IPS DF 19.7 (cell line): ENCODE measurements at regions not wholly inside any gene's neighbourhood (a gene's known extent, or its start where the extent isn't known, plus 50 kb on each side); places are given as distances from the start of the nearest gene placed in this dataset.

ENCODE experiments used
- DNase-seq: peaks from one replicate; pipeline ENCODE4 v3.0.0-alpha.2; 2013; ENCODE audit warnings: low read depth, low spot score

DNA sequence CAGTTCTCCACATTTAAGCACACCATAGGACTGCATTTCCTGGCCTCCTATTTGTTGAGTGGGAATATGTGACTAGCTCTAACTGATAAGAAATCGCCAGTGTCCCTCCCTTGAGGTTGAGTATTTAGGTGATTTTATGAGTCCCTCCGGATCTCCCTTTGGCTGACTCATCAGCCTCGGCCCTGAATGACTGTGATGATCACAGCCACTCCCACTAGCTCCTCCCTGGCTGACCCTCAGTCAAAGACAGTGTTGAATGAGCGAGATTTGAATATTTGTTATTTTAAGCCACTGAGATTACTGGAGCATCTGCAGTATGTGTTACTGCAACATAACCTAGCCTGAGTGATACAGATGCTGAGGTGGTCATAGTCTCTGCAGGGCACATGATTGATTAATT lies 515.3 kb downstream of the EPHB1 start:
- no peak for DNase-seq

DNA sequence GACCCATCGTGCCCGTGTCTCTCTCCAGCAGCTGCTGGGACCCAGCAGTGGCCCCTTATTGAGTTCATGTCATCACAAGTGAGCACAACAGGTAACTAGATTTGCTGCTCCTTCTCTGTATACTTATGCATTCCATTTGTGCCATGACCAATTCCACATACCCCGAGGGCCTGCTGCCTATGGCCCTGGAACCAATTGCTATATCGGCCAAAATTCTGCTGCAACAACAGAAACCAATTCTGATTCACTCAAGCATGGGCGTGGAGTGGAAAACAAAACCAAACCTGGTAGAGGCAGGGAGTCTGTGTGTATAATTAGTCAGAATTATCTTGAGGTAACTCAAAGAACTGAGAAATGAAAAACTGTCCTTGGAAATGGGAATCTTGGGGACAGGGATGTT lies 516.6 kb downstream of the EPHB1 start:
- DNase-seq: no peak

DNA sequence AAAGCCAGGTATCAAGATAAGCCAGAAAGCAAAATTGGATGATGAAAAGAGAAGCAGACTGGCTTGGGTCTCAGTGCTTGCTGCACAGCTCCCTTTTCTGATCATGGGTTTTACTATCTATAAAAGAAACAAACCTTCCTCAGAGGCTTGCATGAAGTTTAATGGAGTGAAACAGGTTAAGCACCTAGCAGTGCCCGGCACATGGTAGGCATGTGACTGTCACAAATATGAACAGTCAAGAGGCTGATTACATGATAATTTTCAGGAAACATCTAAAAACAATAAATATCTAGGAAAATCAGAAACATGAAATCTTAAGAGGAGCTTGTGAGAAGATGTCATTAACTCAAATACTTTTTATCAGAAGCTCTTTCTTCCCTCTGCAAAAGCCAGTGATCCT lies 519.2 kb downstream of the EPHB1 start:
- no peak for DNase-seq

DNA sequence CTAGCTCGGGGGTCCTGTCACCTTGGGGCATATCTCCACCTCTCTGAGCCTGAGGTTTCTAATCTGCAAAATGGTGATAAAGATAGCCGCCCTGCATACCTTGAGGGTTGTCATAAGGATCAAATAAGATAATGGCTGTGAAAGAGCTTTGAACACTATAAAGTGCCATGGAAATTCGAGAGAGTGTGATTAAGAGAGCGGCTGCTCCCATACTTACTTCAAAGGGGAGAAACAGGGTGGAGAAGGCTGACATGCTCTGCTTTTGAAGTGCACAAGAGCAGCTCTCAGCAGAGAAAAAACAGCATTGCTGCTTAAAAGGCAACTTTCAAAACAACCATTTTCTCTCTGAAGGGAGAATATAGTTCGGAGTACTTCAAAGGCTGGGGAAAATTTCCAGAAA lies 529.2 kb downstream of the EPHB1 start:
- no peak for DNase-seq

DNA sequence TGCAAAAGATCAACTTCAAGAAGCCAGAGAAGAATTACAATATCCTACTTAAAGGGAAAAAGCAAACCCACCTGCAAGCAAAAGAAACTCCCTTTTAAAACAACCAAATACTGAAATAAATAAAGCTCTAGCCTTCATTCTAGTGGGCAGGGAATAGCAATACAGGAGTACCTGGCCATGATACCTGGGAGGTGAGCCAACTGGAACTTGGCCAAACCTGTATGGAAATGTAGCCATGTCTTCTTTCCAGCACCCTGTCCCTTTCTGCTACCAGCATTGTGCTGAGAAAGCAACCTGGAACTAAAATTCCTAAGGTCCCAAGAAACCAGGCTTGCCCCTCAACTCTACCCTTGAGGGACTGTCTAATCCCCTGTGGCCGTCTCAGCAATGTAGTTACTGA lies 530.0 kb downstream of the EPHB1 start:
- DNase-seq: no peak

DNA sequence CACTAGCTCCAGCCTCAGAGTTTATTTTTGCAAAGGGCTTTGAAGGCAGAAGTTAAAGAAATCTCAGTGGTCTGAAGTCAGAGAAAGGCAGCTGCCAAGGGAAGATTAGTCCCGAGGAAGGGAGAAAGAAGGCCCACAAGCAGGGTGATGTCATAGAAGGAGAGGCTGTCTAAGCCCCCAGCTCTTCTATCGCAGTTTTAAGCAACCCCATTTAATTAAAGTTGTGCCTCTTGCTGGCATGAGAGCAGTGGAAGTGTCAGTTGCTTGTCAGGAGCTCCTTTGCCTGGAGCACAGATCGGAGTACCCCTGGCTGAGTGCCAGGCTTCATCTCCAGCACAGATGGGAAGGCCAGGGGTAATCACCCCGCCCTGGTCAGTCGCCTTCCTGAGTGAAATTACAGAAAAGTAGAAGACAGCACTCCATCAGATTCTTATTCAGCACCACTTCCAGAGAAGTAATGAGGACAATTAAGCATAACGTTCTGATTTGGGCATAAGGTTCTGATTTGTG lies 530.7 kb downstream of the EPHB1 start:
- DNase-seq: no peak

DNA sequence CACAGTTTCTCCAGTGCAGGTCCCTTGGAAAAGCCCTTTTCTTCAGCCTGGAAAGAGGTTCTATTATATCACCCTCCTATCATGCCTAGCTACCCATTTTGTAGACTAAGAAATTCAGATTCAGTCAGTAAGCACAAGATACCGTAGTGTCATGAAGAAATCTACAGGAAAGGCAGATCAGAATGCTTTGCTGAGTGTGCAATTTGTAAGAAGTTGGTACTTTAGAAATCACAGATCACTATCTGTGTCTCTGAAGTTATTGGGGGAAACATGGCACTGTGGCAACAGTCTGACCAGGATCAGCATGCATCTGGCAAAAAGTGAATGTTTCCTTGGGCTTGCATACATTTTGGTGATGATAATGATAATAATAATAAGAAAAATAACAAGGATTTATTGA lies 531.8 kb downstream of the EPHB1 start:
- DNase-seq: no peak

DNA sequence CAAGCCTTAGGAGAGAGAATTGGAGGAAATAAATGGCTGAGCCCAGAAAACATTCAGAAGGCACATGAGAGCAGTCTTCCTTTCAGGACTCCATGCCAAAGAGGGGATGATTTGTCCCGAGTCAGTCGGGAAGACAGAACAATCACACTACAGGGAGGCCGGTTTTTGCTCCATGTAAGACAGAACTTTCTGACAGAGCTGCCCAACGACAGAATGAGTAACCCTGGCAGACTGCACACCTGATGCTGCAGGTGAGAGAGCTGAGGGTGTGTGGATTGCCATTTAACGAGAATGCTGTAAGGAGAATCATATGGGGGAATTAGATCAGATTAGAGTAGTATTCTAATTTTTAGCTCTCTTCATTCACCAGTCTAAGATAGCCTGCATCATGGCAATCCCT lies 533.0 kb downstream of the EPHB1 start:
- no peak for DNase-seq

DNA sequence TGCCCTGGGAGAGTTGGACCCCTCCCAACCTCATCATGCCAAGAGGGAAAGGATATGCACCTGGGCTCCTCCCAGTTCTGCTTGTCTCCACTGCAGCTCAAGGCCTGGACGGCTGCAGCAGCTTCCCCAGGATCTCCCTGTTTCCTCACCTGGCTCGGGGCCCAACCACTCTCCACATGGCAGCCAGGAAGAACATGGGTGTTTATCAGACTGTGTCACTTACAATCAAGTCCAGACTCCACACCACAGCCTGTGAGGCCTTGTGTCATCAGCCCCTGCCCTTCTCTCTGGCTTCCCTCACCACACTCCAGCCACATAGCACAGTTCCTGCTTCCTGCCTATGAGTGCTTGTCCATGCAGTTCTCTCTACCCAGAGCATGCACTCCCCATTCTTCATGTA lies 534.4 kb downstream of the EPHB1 start:
- no peak for DNase-seq

DNA sequence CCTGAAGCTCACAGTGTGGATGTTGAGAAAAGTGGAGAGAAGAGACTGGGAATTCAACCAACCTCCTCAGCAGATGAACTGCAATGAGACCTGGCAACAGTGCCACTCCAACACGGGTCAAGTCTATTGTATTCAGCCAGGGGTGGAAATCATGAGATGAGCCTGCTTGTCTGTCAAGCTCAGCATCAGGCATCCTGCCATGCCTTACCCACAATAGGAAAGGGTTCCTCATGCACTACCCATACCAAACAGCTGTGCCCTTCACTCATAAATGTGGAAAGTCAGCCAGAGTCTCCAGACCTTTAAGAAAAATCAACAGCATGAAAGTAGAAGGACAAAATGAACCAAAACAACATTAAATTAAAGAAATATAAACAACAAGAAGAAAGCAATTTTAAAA lies 542.1 kb downstream of the EPHB1 start:
- DNase-seq: no peak

DNA sequence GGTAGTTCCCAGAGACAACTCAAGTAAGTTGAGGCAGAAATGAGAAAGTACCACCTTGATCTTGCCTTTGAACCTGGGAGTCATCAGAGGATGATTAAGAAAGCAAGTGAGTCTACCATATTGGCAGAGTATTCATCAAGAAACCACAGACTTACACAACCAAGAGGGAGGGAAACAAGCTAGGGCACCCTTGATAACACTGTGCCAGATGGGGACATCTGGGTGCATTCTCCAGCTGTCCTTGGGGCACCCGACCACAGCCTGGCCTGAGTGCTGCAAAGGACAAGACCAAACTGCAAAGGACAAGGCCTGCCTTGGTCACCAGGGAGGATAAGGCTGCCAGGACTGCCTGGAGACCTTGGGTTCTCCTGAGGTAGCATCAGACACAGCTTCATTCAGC lies 553.6 kb downstream of the EPHB1 start:
- DNase-seq: no peak

DNA sequence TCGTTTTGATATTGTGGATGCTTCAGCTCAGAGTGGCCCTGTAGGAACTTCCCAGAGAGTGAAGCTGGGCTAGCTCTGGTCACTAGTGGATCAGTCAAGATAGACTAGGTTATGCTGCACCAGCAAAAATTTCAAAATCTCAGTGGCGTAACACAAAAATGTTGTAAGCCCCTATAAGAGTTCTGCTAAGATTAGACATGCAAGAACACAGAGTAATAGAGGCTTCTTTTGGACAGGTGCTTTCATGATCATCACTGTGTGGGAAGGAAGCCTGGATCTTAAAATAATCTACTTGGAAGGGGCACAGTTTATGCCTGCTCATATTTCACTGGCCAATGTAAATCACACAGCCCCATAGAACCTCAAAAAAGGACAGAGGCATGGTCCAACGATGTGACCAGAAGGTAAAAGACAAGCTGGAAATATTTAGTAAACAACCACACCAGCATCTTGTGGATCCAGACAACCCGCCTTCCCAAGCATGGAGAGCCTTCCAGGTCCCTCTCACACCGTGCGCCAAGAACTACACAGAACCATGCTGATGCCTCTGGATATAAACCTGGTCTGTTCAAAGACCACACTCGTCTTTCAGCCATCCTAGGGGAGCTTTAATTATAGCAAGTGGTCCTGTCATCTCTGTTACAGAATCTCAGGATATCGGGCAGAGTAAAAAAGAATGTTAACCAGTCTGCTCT lies 554.3 kb downstream of the EPHB1 start:
- DNase-seq: no peak

DNA sequence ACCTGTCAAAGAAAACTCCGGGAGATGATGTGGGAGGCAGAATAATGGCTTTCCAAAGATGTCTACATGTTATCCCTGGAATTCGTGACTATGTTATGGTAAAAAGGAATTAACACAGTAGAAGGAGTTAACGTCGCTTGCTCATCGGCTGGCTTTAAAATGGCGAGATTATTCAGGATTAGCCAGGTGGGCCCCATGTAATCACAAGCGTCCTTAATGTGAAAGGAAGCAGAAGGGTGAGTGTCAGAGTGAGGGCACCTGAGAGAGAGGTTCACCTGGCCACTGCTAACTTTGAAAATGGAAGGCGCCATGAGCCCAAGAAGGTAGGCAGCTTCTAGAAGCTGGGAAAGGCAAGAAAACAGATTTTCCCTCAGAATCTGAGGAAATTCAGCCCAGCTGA lies 557.2 kb downstream of the EPHB1 start:
- DNase-seq: peak; percentile 1

DNA sequence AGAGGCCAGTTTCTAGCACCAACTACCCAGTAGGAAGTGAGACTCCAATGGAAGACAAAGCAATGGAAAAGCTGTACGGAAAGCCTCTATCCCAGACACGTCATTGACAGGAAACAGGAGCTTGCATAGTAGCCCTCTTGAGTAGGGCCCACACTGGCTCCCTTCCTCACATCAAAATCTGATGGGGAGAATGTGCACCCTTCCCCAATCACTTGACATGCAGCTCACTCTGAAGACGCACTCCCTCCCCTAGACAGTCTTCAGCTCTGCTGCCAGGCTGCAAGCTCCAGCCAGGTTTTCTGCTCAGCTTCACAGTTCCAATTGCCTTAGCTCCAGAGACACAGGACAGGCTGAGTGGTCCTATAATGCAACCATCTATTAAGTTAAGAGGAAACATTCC lies 567.8 kb downstream of the EPHB1 start:
- no peak for DNase-seq

DNA sequence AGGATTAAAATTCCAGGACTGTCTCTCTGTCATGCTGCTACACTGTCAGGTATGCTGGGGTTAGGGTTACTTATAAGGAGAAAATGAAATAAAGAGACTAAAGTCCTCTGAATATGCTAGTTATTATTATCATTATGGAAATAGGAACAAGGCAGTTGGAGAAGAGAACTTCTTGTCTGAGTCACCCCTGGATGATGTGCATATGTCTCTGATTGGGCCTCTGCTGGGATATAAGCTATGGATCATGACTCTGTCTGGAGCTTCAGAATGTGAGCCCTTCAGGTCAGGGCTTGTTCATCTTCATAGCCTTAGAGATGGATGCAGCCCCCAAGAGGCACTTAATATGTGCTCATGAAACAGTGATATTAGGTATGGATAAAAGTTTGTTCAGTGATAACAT lies 569.6 kb downstream of the EPHB1 start:
- no peak for DNase-seq

DNA sequence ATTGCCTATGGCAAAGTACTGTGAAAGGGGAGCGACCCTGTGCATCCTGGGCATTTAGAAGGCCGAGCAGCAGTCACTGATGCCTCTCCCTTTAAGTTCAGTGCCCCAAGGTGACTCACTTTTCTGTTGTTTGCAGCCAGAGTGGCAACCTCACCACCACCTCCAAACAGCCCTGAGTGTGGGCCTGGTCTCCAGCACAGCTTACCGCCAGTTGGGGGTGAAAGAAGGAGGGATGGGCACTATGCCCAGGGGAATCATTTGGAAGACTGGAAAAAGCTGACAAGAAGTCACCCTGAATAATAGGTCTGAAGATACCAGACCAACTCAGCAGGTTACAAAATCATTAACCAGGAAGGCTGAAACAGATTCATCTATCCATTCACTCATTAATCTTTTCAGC lies 571.8 kb downstream of the EPHB1 start:
- DNase-seq: no peak

DNA sequence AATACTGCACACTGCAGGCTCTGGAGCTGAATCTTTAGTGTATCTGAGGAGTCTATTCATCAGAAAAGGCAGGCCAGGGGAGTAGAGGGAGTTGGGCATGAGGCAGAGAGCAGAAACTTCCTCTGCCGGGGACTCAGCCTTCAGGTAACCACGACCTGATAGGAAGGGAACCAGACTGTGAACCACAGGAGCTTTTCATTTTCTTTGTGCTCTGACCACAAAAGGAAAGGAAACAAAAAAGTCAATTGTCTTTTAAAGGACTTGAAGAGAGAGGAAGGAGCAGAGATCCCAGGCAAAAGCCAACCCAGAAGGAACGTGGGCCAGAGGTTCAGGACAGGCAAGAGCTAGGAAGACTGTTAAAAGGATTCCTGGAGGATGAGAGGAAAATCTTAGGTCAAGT lies 573.3 kb downstream of the EPHB1 start:
- peak; percentile 20 for DNase-seq

DNA sequence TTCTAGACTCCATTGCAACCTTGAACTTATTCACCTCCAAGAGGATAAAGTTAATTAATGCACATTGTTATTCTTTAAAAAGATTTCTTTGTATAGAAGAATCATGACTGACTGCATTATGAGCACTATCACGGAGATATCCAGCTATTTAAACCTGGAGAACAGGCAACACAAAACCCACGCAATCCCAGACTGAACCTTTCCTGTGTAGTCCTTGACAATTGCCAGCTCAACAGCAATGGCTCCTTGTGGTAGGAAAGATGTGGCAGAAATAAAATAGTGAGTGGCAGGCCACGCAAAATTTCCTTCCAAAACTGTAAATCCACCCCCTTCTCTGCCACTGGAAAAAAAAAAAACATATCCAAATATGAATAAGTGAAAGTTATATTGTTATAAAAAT lies 573.7 kb downstream of the EPHB1 start:
- DNase-seq: no peak

DNA sequence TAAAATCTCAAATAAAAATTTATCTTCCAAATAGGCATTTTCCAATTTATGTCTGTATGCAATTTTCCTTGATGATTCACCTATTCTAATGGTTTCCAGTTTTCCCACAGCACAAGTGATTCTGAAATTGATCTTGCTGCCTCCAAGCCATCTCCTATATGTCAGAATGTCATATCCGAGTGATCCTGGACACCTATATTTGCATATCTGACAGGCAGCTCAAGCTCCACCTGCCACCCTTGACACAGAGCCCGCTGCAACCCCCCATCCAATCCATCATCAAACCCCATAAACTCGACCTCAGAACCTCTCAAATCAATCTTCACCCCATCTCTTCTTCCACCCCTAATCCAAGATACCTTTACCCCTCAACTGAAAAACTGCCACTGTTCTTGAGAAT lies 579.5 kb downstream of the EPHB1 start:
- no peak for DNase-seq

DNA sequence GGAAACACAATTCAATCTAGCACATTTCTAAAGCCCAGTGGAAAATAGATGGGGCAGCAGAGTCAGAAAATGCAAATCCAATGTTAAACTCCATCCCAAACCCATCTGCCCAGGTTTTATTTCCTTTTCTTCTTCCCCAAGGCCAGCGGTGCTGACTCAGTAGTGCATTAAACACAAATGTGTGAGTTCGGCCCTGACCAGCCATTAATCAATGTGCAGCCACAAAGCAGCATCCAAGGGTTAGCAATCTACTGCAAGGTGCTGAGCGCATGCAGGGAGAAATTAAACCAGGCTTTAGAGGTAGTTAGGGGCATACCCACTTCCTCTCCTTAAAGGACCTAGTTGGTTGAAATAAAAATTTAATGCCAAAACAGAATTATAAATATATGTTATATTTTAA lies 583.3 kb upstream of the PPP2R3A start:
- DNase-seq: no peak

DNA sequence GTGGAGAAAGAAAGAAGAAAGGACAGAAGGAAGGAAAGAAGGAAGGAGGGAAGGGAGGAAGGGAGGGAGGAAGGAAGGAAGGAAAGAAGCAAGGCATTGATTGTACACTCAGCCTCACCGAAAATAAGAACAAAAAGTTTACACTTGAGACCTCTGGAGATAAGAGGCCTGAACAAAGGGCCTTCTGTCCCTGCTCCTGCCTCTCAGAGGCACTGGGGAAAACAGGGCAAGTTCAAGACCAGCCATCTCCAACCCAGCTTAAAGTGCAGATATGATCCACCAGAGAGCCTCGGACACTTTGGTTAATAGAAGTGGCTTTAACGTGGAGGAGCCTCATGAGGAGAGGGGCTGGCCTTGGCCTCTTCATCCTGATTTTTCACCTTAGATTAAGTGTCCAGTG lies 582.9 kb upstream of the PPP2R3A start:
- DNase-seq: no peak

DNA sequence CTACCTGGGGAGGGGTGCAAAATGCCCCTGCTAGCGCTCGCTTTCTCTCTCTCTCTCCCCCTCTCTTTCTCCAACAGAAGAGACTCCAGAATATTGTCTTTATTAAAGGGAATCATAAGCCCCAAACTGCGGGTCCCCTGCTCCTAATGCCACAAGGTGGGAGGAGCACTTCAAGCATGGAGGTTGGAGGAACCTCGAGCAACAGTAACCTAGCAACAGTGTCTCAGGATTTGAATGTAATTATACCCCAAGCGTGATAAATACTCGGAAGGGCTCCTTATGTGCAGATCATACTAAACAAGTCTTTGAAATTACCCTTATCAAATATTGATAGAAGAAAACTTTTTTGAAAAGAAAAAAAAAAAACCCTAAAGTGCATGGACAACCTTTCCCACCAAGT lies 582.2 kb upstream of the PPP2R3A start:
- DNase-seq: no peak

DNA sequence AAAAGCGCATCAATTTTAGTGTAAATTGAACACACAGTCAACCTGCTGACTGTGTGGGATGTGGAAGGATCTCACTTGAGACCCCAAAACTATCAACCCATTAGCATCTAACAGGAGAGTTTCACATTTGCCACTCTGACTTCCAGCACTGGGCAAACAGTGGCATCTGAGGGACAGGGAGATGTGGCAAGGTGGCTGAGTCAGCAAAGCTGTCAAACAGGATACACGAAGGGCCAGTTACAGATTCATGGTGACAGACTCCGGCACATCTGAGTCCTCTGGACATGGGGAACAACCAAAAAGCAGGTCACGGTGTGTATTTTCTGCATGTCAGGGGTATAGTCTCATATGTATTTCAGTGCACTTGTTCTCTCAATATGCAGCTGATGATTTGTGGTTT lies 573.4 kb upstream of the PPP2R3A start:
- no peak for DNase-seq

DNA sequence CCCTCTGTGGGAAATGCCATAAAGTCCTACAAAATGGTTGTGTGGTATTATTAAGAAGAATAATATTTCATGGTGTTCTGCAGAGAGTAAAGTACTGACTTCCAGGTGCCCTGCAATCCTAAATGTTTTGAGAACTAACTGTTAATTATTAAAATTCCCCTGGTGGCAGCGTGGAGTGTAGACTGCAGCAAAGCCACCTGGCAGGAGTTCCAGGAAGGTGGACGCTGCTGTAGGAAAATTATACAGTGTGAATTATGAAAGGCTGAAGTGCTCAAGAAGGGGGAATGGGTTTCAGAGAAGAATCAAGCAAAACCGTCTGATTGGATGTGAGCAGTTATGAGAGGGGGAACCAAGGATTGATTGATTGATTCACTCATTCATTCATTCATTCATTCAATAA lies 572.4 kb upstream of the PPP2R3A start:
- no peak for DNase-seq
